BJ (cell line): ENCODE measurements at regions not wholly inside any gene's neighbourhood (a gene's known extent, or its start where the extent isn't known, plus 50 kb on each side); places are given as distances from the start of the nearest gene placed in this dataset.

Experiments used
- CTCF ChIA-PET: fragments of 350-600 bp; formaldehyde crosslinking; extraction: SDS; loops from one replicate; lab custom pipeline; 2021; ENCODE audit warnings: antibody characterized with exemption, inconsistent platforms; lab: Yijun Ruan, JAX
- POLR2A ChIA-PET: fragments of 300-600 bp; sonication (Branson Sonifier 250); formaldehyde crosslinking; extraction: SDS; loops from one replicate; lab custom pipeline; 2021; ENCODE audit warnings: antibody characterized with exemption; lab: Charles Lee
- DNase-seq: peaks from one replicate; pipeline ENCODE4 v3.0.0-alpha.2; 2011; ENCODE audit warnings: low read depth
- H3K27me3 ChIP-seq: 2 replicates; pipeline ENCODE4 v1.6.0; 2011; ENCODE audit warnings: low read length; ENCODE audit not compliant: control insufficient read depth, insufficient read depth
- H3K36me3 ChIP-seq: 2 replicates; pipeline ENCODE4 v1.5.1; 2011; ENCODE audit warnings: low read length; ENCODE audit not compliant: control insufficient read depth, insufficient read depth
- H3K4me3 ChIP-seq: 2 replicates; pipeline ENCODE4 v1.5.1; 2011; ENCODE audit warnings: low read depth, mild to moderate bottlenecking, control low read depth, low read length
- TF ChIP-seq, protein P1 (sequence below): IDR thresholded peaks from 2 replicates; pipeline ENCODE4 v1.5.1; 2011; ENCODE audit warnings: low read depth, mild to moderate bottlenecking, control low read depth, inconsistent platforms, low read length, moderate library complexity; ENCODE audit not compliant: insufficient read depth

DNA sequence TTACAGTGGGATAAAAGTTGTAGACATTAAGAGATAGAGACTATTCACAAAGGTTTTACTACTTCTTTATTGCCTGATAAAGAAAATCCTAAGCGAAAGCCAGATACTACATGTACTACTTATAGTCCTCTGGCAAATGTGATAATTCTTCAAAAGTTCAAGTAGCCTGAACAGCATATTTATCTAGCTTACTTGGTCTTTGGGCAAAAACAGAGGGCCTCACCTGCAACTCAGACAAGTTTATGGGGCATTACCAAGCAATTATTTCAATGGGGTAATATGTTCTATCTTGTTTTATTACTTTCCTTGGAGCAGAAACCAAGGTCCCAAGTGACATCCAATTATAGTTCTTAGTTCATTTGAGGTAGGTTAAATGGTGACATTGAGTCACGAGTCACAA is 390.1 kb upstream of the ARHGEF26 start:
- no peak for DNase-seq
- CTCF ChIA-PET = no interaction called here
- POLR2A ChIA-PET = no interaction called here

DNA sequence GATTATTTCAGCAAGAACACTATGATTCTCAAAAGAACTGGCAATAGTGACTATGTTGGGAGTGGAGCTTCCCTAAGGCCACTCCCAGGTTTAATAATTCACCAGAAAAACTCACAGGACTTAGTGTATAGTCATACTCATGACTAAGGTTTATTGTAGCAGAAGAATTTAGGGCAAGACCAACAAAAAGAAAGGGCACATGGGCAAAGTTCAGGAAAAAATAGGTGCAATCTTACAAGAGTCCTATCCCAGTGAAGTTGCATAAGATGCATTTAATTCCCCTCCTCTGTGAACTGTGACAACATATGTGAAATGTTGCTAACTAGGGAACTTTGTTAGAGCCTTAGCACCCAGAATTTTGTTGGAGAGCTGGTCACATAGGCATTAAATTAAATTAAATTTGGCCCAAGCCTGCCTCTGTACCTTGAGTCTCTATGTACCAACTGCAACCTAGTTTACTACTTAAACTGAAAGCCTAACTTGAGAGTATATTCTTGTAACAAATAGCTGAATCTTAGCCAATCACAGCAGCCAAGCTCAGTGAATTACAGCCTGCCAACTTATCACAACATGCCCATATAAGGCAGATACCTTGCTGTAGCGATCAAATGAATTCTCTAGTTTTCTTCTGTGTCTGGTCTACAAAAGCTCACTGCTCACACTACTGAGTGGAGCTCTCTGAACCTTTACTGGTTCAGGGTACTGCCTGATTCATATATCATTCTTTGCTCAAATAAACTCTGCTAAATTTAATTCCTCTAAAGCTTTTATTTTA is 386.2 kb upstream of the ARHGEF26 start:
- TF ChIP-seq, protein P1, sequence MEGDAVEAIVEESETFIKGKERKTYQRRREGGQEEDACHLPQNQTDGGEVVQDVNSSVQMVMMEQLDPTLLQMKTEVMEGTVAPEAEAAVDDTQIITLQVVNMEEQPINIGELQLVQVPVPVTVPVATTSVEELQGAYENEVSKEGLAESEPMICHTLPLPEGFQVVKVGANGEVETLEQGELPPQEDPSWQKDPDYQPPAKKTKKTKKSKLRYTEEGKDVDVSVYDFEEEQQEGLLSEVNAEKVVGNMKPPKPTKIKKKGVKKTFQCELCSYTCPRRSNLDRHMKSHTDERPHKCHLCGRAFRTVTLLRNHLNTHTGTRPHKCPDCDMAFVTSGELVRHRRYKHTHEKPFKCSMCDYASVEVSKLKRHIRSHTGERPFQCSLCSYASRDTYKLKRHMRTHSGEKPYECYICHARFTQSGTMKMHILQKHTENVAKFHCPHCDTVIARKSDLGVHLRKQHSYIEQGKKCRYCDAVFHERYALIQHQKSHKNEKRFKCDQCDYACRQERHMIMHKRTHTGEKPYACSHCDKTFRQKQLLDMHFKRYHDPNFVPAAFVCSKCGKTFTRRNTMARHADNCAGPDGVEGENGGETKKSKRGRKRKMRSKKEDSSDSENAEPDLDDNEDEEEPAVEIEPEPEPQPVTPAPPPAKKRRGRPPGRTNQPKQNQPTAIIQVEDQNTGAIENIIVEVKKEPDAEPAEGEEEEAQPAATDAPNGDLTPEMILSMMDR = no peak
- no peak for DNase-seq

More for the DNA sequence above, 390.1 kb upstream of the ARHGEF26 start:
- TF ChIP-seq, protein P1 = no peak
- Histone ChIP-seq H3K36me3 (no peaks in the 10 kb centered on the region), H3K4me3 (no peak overlapping the region), H3K27me3 (no peaks in the 10 kb centered on the region)

DNA sequence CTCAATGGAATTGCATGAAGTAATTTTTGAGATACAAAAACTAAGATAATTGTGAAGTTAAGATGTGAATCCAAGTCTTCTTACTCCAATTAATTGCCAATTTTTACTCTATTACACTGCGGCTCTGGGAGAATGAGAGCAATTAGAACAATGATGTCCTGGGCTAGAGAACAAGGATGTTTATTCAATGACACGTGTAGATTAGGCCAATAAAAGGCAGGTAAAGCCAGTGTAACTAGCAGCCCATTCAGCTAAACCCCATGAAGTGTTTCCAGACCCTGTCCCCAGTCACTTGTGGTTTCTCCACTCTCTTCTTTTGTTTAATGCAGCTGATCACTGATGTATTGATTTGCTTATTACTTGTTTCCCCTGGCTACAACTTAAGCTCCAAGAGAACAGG is 381.1 kb upstream of the ARHGEF26 start:
- no peaks in the 10 kb centered on the region for H3K36me3 ChIP-seq
- no peaks in the 10 kb centered on the region for H3K27me3 ChIP-seq
- no peak for DNase-seq
- CTCF ChIA-PET = no interaction called here
- POLR2A ChIA-PET = no interaction called here
- TF ChIP-seq, protein P1 = no peak
- no peak overlapping the region for H3K4me3 ChIP-seq

More for the DNA sequence above, 386.2 kb upstream of the ARHGEF26 start:
- ChIA-PET POLR2A (interaction anchor here (0.6 kb wide), 1 partner anchor 18 kb away, joined by 3 read pairs; no protein-coding TSS in a partner anchor), CTCF (interaction anchor here (0.9 to 1.7 kb wide), 3 partner anchors 12 to 34 kb away, joined by 3 to 4 read pairs (median 4); no protein-coding TSS in a partner anchor)
- H3K4me3 ChIP-seq = no peak overlapping the region
- H3K36me3 ChIP-seq = no peaks in the 10 kb centered on the region
- H3K27me3 ChIP-seq = no peaks in the 10 kb centered on the region

DNA sequence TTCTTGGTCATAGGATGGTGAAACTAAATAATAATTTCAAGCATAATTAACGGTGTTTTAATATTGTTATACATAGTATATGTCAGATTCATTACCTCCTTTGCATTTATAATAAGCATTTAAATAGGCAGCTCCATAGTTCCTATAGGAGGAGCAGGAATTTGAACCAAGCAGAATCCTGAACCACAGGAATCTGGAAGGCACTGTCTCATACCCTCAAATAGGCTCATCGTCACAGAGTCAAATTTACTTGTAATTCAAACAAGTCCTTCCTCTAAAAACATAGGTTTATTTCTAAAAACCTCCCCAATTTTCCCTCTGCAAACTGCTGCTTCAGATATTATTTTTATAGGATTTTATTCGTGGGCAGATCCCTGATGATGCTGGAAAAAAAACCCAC is 376.3 kb upstream of the ARHGEF26 start:
- DNase-seq = no peak
- H3K36me3 ChIP-seq = no peaks in the 10 kb centered on the region
- H3K27me3 ChIP-seq = no peaks in the 10 kb centered on the region
- ChIA-PET POLR2A (no interaction called here), CTCF (interaction anchor here (1.3 kb wide), 1 partner anchor 23 kb away, joined by 3 read pairs; no protein-coding TSS in a partner anchor)
- TF ChIP-seq, protein P1 = no peak
- H3K4me3 ChIP-seq = no peak overlapping the region

DNA sequence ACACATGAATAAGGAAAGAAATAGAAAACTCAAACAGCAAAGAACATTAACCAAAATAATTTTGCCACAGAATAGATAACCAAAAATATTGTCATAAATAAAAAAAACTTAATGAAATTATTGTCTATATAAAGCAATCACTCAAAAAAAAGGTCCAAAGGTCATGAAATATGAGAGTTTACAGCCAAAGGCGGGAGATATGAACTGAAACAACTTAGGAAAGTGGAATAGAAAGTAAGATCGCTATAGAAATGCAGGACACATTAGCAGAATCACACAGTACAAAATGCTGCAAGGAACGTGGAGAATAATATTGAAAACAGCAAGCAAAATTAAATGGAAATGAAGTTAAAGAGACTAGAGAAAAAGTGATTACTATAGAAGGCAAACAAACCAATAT is 375.0 kb upstream of the ARHGEF26 start:
- Histone ChIP-seq H3K4me3 (no peak overlapping the region), H3K27me3 (no peaks in the 10 kb centered on the region), H3K36me3 (no peaks in the 10 kb centered on the region)
- ChIA-PET CTCF (no interaction called here), POLR2A (no interaction called here)
- DNase-seq = no peak
- TF ChIP-seq, protein P1 = no peak
